Stimulated activated CD4-positive, alpha-beta T cell treated with anti-CD3 and anti-CD28 coated beads, Interleukin-4, amount 100 ng/mL, for 1 hour (primary cell): ENCODE measurements at regions not wholly inside any gene's neighbourhood (a gene's known extent, or its start where the extent isn't known, plus 50 kb on each side); places are given as distances from the start of the nearest gene placed in this dataset.
"Not testable (repeated sequence)": the region's sequence is repeated elsewhere in the genome, so short reads cannot be mapped to it uniquely, and the experiment has no call there.

Source experiments
- DNase-seq: peaks from one replicate; pipeline ENCODE4 v3.0.0-alpha.2; 2020

DNA sequence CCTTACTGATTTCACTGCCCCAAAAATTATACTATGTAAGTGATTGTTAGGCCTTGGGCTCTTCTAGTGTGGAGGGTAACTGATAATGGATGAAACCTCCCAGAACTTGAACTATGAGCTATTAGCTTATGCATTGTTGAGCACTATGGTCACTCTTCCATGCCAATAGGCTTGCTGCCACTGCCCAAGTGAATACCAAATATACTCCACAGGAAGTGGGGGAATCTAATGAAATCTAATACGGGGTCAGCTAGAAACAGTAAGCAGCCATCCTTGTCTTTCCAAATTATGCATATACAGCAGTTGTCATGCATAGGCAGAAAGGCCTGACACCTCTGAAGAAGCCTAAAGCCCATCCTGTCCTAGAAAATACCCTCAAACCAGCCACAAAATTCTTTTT lies 198.7 kb upstream of the PTBP2 start:
- DNase-seq, result no peak

DNA sequence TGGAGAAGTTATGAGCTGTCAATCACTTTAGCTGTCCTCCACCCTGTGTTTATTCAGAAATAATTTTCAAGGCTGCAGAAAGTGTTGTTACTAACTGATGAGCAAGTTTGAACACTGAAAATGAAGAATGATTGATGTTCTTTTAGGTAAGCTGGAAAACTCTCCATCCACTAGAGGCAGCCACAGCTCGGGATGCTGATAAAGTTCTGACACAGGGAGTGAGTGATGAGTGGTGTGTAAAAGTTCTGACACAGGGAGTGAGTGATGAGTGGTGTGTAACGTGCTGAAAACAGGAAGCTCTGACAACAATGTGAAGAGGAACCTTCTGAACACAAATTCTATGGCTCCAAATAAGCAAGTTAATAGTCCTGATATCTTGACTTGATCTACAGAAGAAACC lies 197.5 kb upstream of the PTBP2 start:
- no peak for DNase-seq

DNA sequence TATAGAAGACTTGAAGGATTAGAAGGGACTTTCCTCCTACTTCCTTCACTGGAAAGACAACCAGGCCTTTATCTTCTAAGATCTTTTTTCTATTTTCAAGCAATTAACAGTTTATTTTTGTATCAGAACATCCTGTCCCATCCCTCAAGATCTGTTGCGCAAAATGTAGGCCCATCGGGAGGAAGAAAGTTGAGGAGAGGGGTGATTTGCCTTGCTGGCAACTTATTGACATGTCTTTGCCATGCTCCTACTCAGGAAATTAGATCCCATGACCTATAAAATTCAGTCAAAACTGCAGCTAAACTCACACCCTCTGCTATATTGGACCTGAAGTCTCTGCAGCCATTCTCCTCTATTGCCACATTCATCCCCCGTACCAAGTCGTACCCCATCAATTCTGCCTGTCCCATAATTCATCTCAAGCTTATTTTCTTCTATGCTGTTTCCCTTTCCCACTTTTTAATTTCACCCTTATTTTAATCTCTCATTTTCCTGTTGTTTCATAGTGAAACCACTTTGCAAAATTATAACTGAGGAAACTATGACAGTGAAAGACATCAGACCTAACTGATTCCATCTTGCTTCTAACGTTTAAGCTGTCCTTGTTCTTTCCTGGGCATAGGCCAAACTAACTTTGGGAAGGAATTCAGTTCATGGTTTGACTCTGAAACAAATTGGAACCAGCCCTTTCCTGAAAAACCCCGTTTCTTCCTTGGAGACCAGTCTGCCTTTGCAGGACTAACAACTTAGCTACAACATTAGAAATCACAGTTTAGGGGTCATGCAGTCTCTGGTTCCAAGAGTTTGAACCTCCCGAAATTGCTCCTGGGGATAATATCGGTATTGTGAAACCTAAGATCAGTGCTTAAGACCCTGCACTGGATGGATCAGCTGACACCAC lies 195.7 kb upstream of the PTBP2 start:
- no peak for DNase-seq

DNA sequence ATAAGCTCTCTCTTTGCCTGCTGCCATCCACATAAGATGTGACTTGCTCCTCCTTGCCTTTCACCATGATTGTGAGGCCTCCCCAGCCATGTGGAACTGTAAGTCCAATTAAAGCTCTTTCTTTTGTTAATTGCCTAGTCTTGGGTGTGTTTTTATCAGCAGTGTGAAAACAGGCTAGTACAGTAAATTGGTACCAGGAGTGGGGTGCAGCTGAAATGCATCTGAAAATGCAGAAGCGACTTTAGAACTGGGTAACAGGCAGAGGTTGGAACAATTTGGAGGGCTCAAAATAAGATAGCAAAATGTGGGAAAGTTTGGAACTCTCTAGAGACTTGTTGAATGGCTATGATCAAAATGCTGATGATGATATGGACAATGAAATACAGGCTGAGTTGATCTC lies 192.9 kb upstream of the PTBP2 start:
- not testable (repeated sequence) for DNase-seq

DNA sequence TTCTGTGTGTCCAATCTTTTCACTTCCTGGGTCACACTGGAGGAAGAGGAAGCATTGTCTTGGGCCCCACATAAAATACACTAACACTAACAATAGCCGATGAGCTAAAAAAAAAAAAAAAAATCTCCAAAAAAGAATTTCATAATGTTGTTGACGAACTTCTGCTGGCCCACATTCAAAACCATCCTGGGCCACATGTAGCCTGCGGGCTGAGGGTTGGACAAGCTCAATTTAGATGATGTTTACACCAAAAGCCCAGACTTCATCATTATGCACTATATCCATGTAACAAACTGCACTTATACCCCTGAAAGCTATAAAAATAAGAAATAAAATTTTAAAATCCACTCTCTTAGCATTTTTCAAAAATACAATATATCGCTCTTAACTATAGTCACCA lies 187.8 kb upstream of the PTBP2 start:
- no peak for DNase-seq

DNA sequence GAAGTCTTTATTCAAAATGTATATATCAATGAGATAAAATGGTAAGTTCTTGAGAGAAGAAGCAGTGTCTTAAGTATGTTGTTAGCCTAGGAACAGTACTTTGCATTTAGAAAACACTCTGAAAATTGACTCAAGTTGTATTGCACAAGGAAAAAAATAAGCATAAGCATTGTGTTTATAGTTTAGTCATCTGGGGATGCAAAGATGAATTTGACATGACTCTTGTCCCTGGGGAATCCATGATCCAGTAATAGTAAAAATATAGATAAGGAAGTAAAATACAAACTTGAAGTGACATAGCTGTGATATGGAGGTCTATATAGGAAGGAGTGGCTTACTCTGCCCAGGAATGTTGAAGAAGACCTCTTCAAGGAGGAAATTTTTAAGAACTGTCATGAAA lies 185.0 kb upstream of the PTBP2 start:
- no peak for DNase-seq

DNA sequence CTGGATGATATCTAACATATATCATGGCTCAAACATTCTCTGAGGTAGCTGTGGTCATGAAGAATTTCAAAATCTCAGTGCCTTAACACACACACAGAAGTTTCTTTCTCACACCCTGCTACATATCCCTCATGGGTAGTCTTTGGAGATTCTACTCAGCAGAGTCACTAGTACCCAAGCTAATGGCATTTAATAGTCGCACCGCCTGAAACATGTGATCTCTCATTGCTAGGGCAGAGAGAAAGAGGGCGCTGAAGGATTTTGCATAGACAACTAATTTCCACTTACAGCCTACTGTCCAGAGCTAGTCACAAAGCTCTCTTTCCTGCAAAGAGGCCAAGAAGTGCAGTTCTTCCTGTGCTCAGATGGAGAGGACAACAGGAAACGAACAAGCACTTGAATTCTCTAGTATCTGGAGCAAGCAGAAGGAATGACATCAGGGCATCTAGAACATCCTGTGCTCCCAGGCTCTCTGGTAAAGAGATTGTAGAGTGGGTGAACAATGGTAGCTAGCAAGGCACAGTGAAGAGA lies 183.4 kb upstream of the PTBP2 start:
- DNase-seq, result no peak

DNA sequence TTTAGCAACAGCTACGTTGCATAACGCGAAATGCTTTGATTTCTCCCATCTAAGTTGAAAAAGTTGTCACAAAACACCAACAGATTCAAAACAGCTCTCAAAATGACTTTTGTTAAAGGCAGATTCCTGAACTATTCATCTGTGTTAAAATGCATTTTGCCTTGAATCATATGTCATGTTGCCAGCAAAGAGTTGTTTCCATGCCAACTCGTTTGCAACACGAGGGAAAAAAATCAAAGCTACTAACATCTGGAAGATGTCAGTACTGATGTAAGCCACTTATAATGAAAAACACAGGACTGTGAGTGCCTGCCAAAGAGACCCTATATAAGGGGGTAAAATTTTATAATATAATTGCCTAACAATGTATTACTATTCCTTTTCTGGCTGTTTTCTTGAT lies 182.7 kb upstream of the PTBP2 start:
- DNase-seq, result no peak

- DNase-seq, result no peak
Measured at GRCh38 chr1:96541491-96541890, 180.1 kb upstream of the PTBP2 start.

GRCh38 chr1:96544051-96544830 lies 177.3 kb upstream of the PTBP2 start:
- DNase-seq, result no peak

DNA sequence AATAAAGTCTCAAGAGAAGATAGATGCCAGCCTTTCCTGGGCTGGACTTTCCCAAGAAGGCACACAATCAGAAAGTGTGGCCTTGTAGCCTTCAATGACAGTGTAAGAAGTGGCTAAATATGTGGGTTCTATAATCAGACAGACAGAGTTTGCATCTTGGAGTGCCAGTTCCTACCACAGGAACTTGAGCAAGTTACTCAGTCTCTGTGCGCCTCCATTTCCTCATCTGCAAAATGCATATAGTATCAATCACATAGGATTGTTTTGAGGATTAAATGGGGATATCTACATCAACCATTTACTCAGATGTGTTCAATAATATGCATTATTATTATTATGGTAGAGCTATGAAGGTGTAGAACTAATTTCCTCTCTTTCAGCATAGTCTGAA lies 176.8 kb upstream of the PTBP2 start:
- no peak for DNase-seq

GRCh38 chr1:96545935-96546656 lies 175.5 kb upstream of the PTBP2 start:
- DNase-seq, result no peak

DNA sequence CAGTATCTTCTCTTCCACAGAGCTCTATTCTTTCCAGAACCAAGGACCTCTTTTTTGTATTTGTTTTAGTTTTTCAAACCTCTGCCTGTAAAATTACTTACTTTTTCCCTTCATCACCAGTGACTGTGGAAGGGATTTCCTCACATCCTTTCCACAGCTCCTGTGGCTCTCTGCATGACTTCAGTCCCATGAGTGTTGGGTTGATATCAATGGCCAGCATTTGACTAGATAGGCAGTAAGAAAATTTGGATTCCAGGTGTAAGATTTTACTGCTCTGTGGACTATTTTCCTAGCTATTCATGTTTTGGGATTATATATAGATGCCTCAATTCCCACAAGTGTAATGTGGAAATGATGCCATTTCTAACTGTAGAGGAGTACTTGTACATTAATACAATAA lies 171.5 kb upstream of the PTBP2 start:
- DNase-seq, result no peak

DNA sequence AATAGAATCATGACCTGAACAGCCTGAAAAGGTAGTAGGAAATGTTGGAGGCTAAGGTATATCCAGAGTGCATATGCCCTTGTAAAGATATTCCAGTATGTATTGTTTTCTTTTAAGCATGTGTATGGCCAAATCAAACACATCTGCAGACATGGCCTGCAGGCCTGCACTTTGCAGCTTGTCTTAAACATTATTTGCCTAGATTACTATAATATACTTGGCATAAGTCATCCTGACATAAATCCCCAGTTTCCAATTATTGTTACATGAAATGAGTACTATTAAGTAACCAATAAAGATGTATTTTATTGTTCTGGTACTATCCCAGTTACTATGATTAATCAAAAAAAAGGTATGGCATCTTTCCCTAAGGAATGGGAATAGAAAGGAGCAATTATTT lies 169.1 kb upstream of the PTBP2 start:
- no peak for DNase-seq

- DNase-seq, result no peak
Measured at GRCh38 chr1:96553811-96554210, 167.8 kb upstream of the PTBP2 start.

GRCh38 chr1:96554364-96554763 lies 167.2 kb upstream of the PTBP2 start:
- DNase-seq, result no peak

DNA sequence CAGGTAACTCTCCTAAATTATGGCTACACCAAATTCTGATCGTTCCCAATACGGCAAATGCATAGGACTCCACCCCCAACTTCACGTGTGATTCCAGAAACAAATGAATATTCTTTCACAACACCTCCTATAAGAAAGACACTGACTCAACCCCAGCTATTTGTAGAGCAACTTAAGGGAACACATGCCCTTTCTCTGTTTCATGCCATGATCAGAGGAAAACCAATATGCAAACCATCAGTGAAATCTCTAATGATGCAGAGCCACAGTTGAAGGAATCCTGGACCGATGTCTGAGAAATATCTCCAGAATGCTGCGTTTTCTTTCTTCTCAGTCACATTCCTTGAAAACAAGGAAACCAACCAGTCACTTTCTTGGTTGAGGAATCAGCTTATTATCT lies 164.2 kb upstream of the PTBP2 start:
- no peak for DNase-seq

DNA sequence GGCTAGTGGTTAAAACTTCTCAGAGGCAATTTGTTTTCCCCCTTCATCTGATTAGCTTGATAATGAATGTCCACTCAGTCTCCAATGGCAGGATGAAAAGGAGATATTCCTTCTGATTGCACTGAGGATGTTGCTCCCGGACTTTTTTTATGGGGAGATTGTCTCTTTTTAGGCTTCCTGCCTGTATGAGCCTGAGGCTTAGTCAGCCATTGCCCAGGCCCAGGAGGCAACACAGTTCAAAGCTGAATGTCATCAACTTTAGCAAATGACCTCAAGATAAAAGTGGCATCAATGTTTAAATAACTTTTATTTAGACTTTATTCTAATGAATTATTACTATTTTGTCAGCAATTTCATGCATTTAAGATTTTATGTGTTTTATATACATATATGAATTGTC lies 162.9 kb upstream of the PTBP2 start:
- no peak for DNase-seq

DNA sequence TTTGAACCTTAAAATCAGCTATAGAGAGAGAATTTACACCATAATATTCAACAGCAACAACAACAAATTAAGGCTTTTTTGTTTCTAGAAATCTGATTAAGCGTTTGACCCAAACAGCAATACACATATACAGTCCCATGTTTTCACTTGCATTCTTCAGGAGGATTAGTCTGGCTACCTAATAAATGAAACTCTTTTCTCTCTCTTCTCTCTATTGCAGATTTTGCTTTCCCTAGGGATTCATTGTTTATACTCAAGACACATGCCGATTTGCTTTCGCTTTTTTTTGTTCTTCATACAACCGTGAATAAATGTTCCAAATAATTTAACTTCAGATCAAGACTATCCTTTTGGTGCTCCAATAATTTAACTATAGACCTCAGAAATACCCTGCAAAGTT lies 162.4 kb upstream of the PTBP2 start:
- no peak for DNase-seq

DNA sequence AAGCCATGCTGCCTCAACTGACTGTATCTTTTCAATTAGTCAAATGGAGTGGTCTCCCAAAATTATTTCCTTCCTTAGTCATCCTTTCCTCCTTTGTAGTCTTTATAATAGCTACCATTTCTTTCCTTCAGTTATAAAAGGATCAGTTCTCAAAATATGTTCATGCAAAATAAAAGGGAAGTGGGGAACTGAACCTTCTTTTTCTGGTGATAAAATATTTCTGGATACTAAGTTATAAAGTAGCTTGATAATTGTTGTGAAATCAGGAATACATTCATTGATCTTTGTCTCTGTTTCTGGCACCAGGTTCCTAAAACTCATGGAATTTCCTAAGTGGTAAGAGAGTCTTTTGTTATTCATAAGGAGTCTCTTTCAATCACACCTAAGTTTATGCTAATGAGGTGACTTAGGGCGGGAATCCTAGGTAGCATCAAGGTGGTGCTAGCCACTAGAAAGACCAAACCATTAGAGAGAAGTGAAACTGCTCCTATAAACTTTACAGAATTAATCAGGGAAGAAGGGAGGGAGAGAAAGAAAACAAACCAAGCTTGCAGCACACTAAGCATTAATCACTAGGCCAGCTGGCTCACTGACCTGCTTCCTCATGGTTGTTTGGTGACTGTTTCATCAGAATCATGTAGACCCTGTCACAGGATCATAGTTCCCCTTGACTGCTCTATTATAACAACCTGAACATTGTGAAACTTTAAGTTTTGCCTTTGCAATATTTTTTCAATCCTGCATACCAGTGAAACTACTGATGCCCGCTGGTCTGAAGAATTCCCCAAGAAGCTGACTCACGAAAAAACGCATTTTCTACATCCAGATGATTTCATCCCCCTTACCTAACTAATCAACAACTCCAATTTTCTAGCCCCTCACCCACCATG lies 161.6 kb upstream of the PTBP2 start:
- no peak for DNase-seq

DNA sequence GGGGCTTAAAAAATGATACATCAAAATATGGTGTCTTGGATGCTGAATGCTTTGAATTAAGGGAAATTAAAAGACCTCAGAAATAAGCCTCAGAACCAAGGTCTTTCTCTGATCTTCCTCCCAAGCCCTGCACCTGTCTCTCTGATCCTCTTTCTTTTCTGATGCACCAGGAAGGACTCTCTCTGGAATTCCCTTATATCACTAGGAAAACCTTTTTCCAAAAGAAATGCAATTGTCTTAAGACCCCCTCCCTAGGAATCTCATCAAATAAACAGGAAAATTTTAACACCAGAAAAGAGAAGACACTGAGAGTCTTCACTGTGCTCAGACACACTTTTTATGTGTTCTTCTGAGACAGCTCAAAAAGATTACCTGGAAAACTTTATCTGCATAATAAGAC lies 159.5 kb upstream of the PTBP2 start:
- DNase-seq, result no peak

DNA sequence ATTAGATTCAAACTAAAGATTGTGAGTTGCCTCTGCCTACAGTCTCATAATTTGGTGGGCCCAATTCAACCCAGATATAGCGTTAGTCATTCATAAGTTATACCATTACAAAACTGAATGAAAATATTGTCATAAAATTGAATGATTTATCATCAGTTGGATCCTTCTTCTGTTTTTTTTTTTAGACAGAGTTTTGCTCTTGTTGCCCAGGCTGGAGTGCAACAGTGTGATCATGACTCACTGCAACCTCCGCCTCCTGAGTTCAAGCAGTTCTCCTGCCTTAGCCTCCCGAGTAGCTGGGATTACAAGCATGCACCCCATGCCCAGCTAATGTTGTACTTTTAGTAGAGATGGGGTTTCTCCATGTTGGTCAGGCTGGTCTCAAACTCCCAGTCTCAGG lies 157.2 kb upstream of the PTBP2 start:
- DNase-seq, result not testable (repeated sequence)
